ENCODE measurements at regions not wholly inside any gene's neighbourhood (a gene's known extent, or its start where the extent isn't known, plus 50 kb on each side); places are given as distances from the start of the nearest gene placed in this dataset.

DNA sequence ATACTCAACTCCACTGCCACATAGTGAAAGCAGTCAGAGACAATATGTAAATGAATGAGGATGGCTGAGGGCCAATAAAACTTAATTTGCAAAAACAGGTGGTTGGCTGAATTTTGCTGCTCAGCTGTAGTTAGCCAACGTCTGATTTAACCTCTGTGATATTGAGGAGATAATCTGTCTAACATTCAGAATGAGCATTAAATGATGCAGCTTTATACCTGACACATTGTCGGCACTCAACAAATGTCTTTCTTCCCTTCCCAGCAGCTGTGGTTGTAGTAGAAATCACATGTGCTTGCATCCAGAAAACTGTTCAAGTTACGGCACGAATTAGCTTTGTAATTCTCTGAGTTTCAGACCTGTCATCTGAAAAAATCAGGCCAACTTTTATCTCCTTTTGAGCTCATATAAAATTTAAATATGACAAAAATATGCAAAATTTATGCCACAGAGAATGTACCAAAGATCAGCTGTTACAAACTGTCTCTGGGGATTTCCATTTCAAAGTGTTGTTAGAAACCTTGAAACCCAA is 1239.7 kb downstream of the GATA3 start:
- no peaks in the 10 kb centered on the region for H3K36me3 ChIP-seq (ENCODE audit: control insufficient read depth in 2 of 2, insufficient read depth in 2 of 2, low read length in 1 of 2)
- no peak overlapping the region for H3K4me3 ChIP-seq (ENCODE audit: low read depth in 1 of 2, low read length in 2 of 2)
- H3K27me3 ChIP-seq (ENCODE audit: control insufficient read depth in 1 of 2, insufficient read depth in 2 of 2, low read length in 2 of 2) = peaks cover 0 to 2% of the 10 kb centered on the region in 2 donors
- no peaks in the 10 kb centered on the region for H3K9me3 ChIP-seq (ENCODE audit: control insufficient read depth in 2 of 2, insufficient read depth in 1 of 2, low read depth in 1 of 2, low read length in 1 of 2)
- H3K4me1 ChIP-seq (ENCODE audit: control insufficient read depth in 2 of 2, insufficient read depth in 2 of 2, low read length in 1 of 2) = no peaks in the 10 kb centered on the region
- WGBS, 2 donors = 28 to 43% methylated on average over 4 of the region's 4 CpGs
- H3K27ac ChIP-seq (ENCODE audit: low read depth in 2 of 2, low read length in 1 of 2) = no peak overlapping the region

DNA sequence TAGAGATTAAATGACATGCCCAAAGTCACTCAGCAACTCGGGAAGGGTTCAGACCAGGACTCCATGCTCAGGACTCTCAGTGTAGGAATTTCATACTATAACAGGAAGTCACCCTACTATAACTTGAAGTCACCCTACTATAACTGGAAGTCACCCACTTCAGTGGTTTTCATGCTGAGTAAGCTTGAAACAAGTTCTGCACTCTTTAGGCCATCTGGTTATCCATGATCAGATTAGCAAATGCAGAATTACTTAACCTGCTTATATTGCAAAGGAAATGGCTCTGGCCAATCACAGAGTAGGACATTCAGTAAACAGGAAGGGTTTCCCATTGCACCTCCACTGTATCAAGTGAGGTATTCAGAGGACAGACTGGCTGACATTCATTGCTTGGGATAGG is 1240.4 kb downstream of the GATA3 start:
- H3K4me1 ChIP-seq (ENCODE audit: control insufficient read depth in 2 of 2, insufficient read depth in 2 of 2, low read length in 1 of 2) = no peaks in the 10 kb centered on the region
- no peak overlapping the region for H3K4me3 ChIP-seq (ENCODE audit: low read depth in 1 of 2, low read length in 2 of 2)
- no peaks in the 10 kb centered on the region for H3K36me3 ChIP-seq (ENCODE audit: control insufficient read depth in 2 of 2, insufficient read depth in 2 of 2, low read length in 1 of 2)
- no peaks in the 10 kb centered on the region for H3K9me3 ChIP-seq (ENCODE audit: control insufficient read depth in 2 of 2, insufficient read depth in 1 of 2, low read depth in 1 of 2, low read length in 1 of 2)
- H3K27me3 ChIP-seq (ENCODE audit: control insufficient read depth in 1 of 2, insufficient read depth in 2 of 2, low read length in 2 of 2) = peaks cover 0 to 2% of the 10 kb centered on the region in 2 donors
- H3K27ac ChIP-seq (ENCODE audit: low read depth in 2 of 2, low read length in 1 of 2) = no peak overlapping the region
- 69 to 76% methylated on average over 1 of the region's 1 CpG for WGBS, 2 donors

DNA sequence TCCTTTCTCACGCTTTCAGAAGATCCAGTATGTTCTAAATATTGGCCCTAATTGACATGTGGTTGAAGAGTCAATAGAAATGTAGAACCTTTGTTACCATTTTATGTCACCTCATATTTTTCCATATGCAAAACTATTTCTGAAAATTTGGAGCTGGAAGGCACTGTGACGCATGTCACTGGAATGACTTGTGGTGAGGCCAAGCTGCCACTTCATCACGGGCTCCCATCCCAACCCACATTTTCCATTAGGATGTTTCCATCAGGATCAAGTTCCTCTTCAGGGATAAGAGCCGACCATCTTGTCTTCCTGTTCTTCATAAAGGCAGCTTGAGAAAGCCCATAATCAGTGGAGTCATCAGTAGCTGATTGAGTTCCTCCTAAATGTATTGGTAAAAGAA is 1241.7 kb downstream of the GATA3 start:
- WGBS, 2 donors = 84 to 91% methylated on average over 4 of the region's 4 CpGs
- H3K27me3 ChIP-seq (ENCODE audit: control insufficient read depth in 1 of 2, insufficient read depth in 2 of 2, low read length in 2 of 2) = peaks cover 0 to under 1% of the 10 kb centered on the region in 2 donors
- no peak overlapping the region for H3K4me3 ChIP-seq (ENCODE audit: low read depth in 1 of 2, low read length in 2 of 2)
- no peaks in the 10 kb centered on the region for H3K36me3 ChIP-seq (ENCODE audit: control insufficient read depth in 2 of 2, insufficient read depth in 2 of 2, low read length in 1 of 2)
- H3K27ac ChIP-seq (ENCODE audit: low read depth in 2 of 2, low read length in 1 of 2) = no peak overlapping the region
- no peaks in the 10 kb centered on the region for H3K4me1 ChIP-seq (ENCODE audit: control insufficient read depth in 2 of 2, insufficient read depth in 2 of 2, low read length in 1 of 2)
- H3K9me3 ChIP-seq (ENCODE audit: control insufficient read depth in 2 of 2, insufficient read depth in 1 of 2, low read depth in 1 of 2, low read length in 1 of 2) = no peaks in the 10 kb centered on the region

DNA sequence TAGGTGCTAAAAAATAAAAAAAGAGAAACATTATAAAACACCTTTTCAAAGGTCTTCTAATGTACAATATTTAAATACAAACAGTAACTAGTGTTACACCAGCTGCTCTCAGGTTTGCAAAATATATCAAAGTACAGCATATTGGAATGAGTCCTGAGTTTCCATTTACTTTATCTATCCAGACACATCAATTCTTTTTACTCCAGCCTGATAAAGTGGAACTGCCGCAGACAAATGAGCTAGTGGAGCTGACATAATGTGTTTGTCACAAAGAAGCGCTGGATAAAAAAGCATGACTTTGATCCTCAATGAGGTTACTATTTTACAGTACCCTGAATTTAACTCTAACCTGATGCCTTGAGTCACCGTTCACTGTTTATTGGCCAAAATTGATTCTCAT is 1243.1 kb downstream of the GATA3 start:
- no peaks in the 10 kb centered on the region for H3K27me3 ChIP-seq (ENCODE audit: control insufficient read depth in 1 of 2, insufficient read depth in 2 of 2, low read length in 2 of 2)
- H3K27ac ChIP-seq (ENCODE audit: low read depth in 2 of 2, low read length in 1 of 2) = no peak overlapping the region
- H3K4me1 ChIP-seq (ENCODE audit: control insufficient read depth in 2 of 2, insufficient read depth in 2 of 2, low read length in 1 of 2) = no peaks in the 10 kb centered on the region
- H3K9me3 ChIP-seq (ENCODE audit: control insufficient read depth in 2 of 2, insufficient read depth in 1 of 2, low read depth in 1 of 2, low read length in 1 of 2) = no peaks in the 10 kb centered on the region
- WGBS, 2 donors = 67 to 87% methylated on average over 3 of the region's 3 CpGs
- no peak overlapping the region for H3K4me3 ChIP-seq (ENCODE audit: low read depth in 1 of 2, low read length in 2 of 2)
- H3K36me3 ChIP-seq (ENCODE audit: control insufficient read depth in 2 of 2, insufficient read depth in 2 of 2, low read length in 1 of 2) = no peaks in the 10 kb centered on the region

DNA sequence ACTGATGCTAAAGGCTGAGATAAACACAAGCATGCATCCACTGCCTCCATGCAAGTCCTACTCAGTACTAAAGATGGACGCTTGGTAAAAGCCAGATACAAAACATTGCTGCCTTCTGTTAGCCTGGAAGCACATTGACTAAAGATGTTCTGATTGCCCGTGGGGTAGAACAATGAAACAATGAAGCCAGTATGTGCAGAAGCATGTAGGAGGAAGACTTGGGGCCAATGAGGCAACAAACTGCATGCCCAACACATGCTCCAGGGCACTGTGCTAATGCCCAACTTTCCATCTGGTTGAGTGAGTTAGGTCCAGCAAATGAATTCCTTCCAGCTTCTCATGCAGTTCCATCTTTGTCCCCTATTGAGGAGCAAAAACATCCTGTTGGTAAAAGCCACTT is 1245.5 kb downstream of the GATA3 start:
- Histone ChIP-seq H3K9me3 (ENCODE audit: control insufficient read depth in 2 of 2, insufficient read depth in 1 of 2, low read depth in 1 of 2, low read length in 1 of 2) (no peaks in the 10 kb centered on the region), H3K27me3 (ENCODE audit: control insufficient read depth in 1 of 2, insufficient read depth in 2 of 2, low read length in 2 of 2) (no peaks in the 10 kb centered on the region), H3K4me1 (ENCODE audit: control insufficient read depth in 2 of 2, insufficient read depth in 2 of 2, low read length in 1 of 2) (no peaks in the 10 kb centered on the region), H3K4me3 (ENCODE audit: low read depth in 1 of 2, low read length in 2 of 2) (no peak overlapping the region), H3K36me3 (ENCODE audit: control insufficient read depth in 2 of 2, insufficient read depth in 2 of 2, low read length in 1 of 2) (no peaks in the 10 kb centered on the region), H3K27ac (ENCODE audit: low read depth in 2 of 2, low read length in 1 of 2) (no peak overlapping the region)
- 61 to 62% methylated on average over 2 of the region's 2 CpGs for WGBS, 2 donors

DNA sequence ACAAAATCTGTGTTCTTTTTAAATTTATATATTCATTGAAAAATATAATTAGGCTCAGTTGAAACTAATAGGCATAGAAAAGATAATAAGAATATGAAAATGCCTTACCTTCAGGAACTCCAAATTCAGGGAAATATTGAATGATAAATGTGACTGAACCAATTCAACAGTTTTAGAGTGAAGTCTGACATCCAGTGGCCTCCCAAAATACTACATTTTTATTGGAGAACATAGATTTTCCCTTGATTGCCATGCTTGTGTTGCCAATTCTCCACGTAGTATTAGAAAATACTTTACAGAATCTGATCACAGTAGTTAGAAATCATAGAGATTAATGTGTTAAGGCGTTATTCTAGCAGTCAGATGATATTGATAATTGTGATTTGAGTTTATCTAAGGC is 1246.7 kb downstream of the GATA3 start:
- H3K4me1 ChIP-seq (ENCODE audit: control insufficient read depth in 2 of 2, insufficient read depth in 2 of 2, low read length in 1 of 2) = no peaks in the 10 kb centered on the region
- no peaks in the 10 kb centered on the region for H3K36me3 ChIP-seq (ENCODE audit: control insufficient read depth in 2 of 2, insufficient read depth in 2 of 2, low read length in 1 of 2)
- H3K27ac ChIP-seq (ENCODE audit: low read depth in 2 of 2, low read length in 1 of 2) = no peak overlapping the region
- 46 to 47% methylated on average over 2 of the region's 2 CpGs for WGBS, 2 donors
- no peak overlapping the region for H3K4me3 ChIP-seq (ENCODE audit: low read depth in 1 of 2, low read length in 2 of 2)
- no peaks in the 10 kb centered on the region for H3K27me3 ChIP-seq (ENCODE audit: control insufficient read depth in 1 of 2, insufficient read depth in 2 of 2, low read length in 2 of 2)
- H3K9me3 ChIP-seq (ENCODE audit: control insufficient read depth in 2 of 2, insufficient read depth in 1 of 2, low read depth in 1 of 2, low read length in 1 of 2) = no peaks in the 10 kb centered on the region

DNA sequence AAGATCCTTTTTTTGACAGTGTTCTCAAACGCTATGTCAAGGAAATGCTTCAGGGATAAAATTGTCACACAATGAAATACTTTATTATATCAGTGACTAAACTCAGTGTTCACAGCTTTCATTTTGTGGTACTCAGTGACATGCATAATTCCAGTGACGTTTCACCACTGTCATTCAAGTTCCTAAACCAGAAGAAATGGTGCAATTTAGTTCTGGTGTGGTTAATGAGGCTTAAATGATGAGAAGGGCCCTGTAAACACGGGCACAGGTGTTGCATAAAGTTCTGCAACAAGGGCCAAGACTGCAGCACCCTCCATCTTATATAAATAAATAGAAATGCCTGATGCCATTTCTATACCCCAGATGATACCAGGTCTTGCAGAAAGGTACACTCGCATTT is 1247.1 kb downstream of the GATA3 start:
- Histone ChIP-seq H3K27me3 (ENCODE audit: control insufficient read depth in 1 of 2, insufficient read depth in 2 of 2, low read length in 2 of 2) (no peaks in the 10 kb centered on the region), H3K27ac (ENCODE audit: low read depth in 2 of 2, low read length in 1 of 2) (no peak overlapping the region), H3K36me3 (ENCODE audit: control insufficient read depth in 2 of 2, insufficient read depth in 2 of 2, low read length in 1 of 2) (no peaks in the 10 kb centered on the region), H3K4me1 (ENCODE audit: control insufficient read depth in 2 of 2, insufficient read depth in 2 of 2, low read length in 1 of 2) (no peaks in the 10 kb centered on the region), H3K9me3 (ENCODE audit: control insufficient read depth in 2 of 2, insufficient read depth in 1 of 2, low read depth in 1 of 2, low read length in 1 of 2) (no peaks in the 10 kb centered on the region), H3K4me3 (ENCODE audit: low read depth in 1 of 2, low read length in 2 of 2) (no peak overlapping the region)
- 60 to 61% methylated on average over 4 of the region's 4 CpGs for WGBS, 2 donors

DNA sequence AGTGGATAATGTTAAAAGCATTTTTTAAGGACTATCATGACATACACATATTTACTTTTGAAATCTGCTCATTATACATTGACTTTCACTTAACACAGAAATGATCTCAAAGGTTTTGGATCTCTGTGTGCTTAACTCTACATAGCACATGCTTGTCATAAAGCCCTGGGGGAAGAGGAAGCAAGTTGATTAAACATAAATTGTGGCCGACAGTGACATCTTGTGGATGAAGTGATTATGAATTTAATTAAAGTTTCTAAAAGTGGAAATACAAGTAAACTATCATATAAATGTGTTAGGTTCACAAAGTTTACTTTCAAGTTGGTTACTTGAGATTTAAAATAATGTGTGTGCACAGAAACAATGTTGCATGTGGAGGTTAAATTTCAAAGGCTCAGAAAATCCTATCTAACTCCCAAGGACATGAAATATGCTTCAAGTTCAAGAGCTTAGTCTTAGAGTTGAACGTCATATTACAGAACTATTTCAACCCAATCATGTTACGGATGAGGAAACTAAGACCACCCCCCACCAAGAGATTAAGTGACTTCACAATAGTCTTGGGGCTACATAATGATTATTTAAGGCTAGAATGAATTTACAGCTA is 1247.8 kb downstream of the GATA3 start:
- Histone ChIP-seq H3K4me3 (ENCODE audit: low read depth in 1 of 2, low read length in 2 of 2) (no peak overlapping the region), H3K27me3 (ENCODE audit: control insufficient read depth in 1 of 2, insufficient read depth in 2 of 2, low read length in 2 of 2) (no peaks in the 10 kb centered on the region), H3K9me3 (ENCODE audit: control insufficient read depth in 2 of 2, insufficient read depth in 1 of 2, low read depth in 1 of 2, low read length in 1 of 2) (no peaks in the 10 kb centered on the region), H3K36me3 (ENCODE audit: control insufficient read depth in 2 of 2, insufficient read depth in 2 of 2, low read length in 1 of 2) (no peaks in the 10 kb centered on the region), H3K27ac (ENCODE audit: low read depth in 2 of 2, low read length in 1 of 2) (no peak overlapping the region), H3K4me1 (ENCODE audit: control insufficient read depth in 2 of 2, insufficient read depth in 2 of 2, low read length in 1 of 2) (no peaks in the 10 kb centered on the region)
- 38 to 42% methylated on average over 3 of the region's 3 CpGs for WGBS, 2 donors

DNA sequence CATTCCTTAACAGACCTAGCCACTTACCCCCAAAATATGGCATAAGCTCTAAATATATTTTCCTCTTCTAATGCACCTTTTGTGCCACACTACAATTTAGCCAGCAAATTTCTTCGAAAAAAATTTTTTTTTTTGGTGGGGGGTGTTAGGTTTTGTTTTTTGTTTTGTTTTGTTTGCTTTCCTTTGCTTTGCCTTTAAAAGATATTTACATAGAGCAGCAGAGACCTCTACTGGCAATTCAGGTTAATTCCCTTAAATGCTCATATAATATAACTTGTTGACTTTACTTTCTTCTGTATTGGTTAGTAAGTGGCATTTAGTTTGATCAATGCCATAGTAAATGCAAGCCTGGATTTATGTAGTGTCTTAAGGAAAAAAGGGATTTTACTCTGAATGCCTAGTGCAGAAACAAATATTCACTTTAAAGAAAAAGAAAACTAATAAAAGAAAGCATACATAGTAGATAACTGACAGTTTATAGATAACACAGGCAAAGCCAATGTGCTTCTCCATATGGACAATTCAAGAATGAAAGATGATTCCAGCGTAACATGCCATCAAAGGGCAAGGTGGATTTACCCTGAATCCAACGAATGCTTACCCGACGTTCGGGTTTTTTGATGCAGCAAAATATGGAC is 1250.6 kb downstream of the GATA3 start:
- Histone ChIP-seq H3K36me3 (ENCODE audit: control insufficient read depth in 2 of 2, insufficient read depth in 2 of 2, low read length in 1 of 2) (no peaks in the 10 kb centered on the region), H3K9me3 (ENCODE audit: control insufficient read depth in 2 of 2, insufficient read depth in 1 of 2, low read depth in 1 of 2, low read length in 1 of 2) (no peaks in the 10 kb centered on the region), H3K27ac (ENCODE audit: low read depth in 2 of 2, low read length in 1 of 2) (no peak overlapping the region), H3K4me1 (ENCODE audit: control insufficient read depth in 2 of 2, insufficient read depth in 2 of 2, low read length in 1 of 2) (no peaks in the 10 kb centered on the region), H3K27me3 (ENCODE audit: control insufficient read depth in 1 of 2, insufficient read depth in 2 of 2, low read length in 2 of 2) (no peaks in the 10 kb centered on the region), H3K4me3 (ENCODE audit: low read depth in 1 of 2, low read length in 2 of 2) (no peak overlapping the region)
- WGBS, 2 donors = 52 to 53% methylated on average over 6 of the region's 6 CpGs

All from esophagus (tissue), 2 donors.